ENCODE measurements at regions not wholly inside any gene's neighbourhood (a gene's known extent, or its start where the extent isn't known, plus 50 kb on each side); places are given as distances from the start of the nearest gene placed in this dataset.

DNA sequence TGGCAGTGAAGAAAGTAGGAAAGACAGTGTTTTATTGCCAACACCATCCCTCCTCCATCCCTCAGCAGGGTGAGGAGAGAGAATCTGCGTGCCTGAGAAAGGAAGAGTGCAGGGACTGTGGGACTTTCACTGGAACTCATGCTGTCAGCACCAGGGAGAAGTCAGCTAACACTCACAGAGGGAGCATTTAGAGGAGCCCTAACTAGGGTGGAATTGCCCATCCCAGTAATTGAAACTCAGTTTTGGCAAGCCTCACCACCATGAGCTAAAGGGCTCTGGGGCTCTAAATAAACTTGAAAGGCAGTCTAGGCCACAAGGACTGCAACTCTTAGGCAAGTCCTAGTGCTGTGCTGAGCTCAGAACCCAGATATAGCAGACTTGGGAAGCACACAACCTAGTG is 622.3 kb downstream of the SEMA5A start:
- no peak for TF ChIP-seq POLR2AphosphoS5 (IDR thresholded peaks at IDR 0.05; ENCODE audit: low read depth, low read length)
- no peak for TF ChIP-seq POLR2A (IDR thresholded peaks at IDR 0.05; ENCODE audit: low read depth, low read length)
- TF ChIP-seq TAF1 (IDR thresholded peaks at IDR 0.05; ENCODE audit: borderline replicate concordance, low read depth, low read length), result no peak
